ENCODE measurements at regions not wholly inside any gene's neighbourhood (a gene's known extent, or its start where the extent isn't known, plus 50 kb on each side); places are given as distances from the start of the nearest gene placed in this dataset.

DNA sequence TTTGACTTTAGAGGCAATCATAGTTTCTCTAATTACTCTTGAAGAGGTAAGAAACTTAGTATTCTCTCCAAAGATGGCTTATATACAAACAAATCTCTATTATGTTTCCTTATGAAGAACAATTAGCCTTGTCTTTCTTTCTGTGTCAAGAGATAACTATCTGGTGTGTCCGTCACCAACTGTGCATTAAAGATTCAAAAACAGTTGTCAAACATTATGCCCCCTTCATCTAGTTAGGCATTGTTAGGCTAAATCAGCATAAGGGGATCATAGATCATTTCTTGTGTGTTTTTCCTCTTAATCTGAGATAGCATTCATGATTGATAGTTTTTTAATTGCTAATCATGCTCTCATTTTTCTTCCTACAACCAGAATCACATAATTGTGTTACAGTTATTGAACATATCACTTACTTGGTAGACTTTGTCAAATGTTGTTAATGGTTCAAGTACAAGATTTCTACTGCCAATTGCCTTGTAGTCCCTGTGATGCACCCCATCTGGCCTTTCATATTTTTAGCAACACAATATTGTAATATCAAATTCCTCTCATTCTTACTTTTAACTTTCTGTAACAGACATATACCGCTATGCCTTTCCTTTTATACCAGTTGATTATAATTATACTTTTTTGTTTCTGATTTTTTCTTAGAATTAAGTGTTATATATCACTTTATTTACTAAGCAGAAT, 612.7 kb downstream of the SLITRK6 start:
- Histone ChIP-seq H3K27ac (no peak overlapping the region), H3K4me1 (ENCODE audit: insufficient read depth) (no peaks in the 10 kb centered on the region), H3K9me3 (no peaks in the 10 kb centered on the region), H3K27me3 (no peaks in the 10 kb centered on the region), H3K36me3 (no peaks in the 10 kb centered on the region), H3K4me3 (no peak overlapping the region)
- 72 to 76% (median 74%) methylated on average over 2 of the region's 2 CpGs for WGBS, 3 donors
- intact Hi-C loops (cut with DNase I): no loop called here
- TF ChIP-seq POLR2A (IDR thresholded peaks at IDR 0.05) (no peak), CTCF (IDR thresholded peaks at IDR 0.05) (no peak), EP300 (IDR thresholded peaks at IDR 0.05) (no peak)
- DNase-seq: no peak

DNA sequence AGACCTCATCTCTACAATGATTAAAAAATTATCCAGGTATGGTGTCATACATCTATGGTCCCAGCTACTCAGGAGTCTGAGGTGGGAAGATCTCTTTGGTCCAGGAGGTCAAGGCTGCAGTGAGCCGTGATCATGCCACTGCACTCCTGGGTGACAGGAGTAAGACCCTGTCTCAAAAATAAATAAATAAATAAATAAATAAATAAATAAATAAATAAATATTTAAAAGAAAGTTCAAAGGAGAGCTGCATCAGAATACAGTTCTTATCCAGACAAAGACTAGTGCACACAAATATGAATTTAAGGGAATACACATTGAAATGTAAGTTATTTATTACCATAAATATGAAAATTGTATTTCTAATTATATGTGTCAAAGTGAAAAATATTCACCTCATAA, 624.9 kb downstream of the SLITRK6 start:
- Histone ChIP-seq H3K27ac (no peak overlapping the region), H3K4me1 (ENCODE audit: insufficient read depth) (no peaks in the 10 kb centered on the region), H3K27me3 (no peaks in the 10 kb centered on the region), H3K4me3 (no peak overlapping the region), H3K9me3 (no peaks in the 10 kb centered on the region), H3K36me3 (no peaks in the 10 kb centered on the region)
- WGBS, 3 donors: 93 to 97% (median 94%) methylated on average over 1 of the region's 1 CpG
- intact Hi-C loops (cut with DNase I): no loop called here
- TF ChIP-seq CTCF (IDR thresholded peaks at IDR 0.05) (no peak), EP300 (IDR thresholded peaks at IDR 0.05) (no peak), POLR2A (IDR thresholded peaks at IDR 0.05) (no peak)
- no peak for DNase-seq

DNA sequence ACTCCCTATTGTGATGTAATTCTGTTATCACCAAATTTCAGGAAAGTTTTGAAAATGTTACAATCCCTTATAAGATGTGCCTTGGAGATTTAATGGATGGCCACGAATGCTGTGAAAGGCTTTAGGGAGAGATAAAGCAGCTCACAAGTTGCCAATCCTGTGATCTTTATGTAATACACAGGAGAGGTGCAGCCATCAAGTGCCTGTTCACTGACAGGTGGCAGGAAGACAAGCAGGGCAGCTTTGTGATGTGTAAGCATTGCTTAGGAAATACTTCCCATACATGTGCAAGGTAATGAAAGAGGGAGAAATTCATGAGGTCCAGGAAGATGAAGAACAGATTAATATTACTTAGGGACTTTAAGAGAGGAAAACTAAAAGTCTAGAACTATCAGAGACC, 628.8 kb downstream of the SLITRK6 start:
- H3K27me3 ChIP-seq: no peaks in the 10 kb centered on the region
- no peak for DNase-seq
- no peaks in the 10 kb centered on the region for H3K4me1 ChIP-seq (ENCODE audit: insufficient read depth)
- H3K4me3 ChIP-seq: no peak overlapping the region
- TF ChIP-seq POLR2A (IDR thresholded peaks at IDR 0.05) (no peak), CTCF (IDR thresholded peaks at IDR 0.05) (no peak), EP300 (IDR thresholded peaks at IDR 0.05) (no peak)
- WGBS, 3 donors: 12 to 27% (median 16%) methylated on average over 1 of the region's 1 CpG
- H3K36me3 ChIP-seq: no peaks in the 10 kb centered on the region
- no peak overlapping the region for H3K27ac ChIP-seq
- intact Hi-C loops (cut with DNase I): no loop called here
- no peaks in the 10 kb centered on the region for H3K9me3 ChIP-seq

DNA sequence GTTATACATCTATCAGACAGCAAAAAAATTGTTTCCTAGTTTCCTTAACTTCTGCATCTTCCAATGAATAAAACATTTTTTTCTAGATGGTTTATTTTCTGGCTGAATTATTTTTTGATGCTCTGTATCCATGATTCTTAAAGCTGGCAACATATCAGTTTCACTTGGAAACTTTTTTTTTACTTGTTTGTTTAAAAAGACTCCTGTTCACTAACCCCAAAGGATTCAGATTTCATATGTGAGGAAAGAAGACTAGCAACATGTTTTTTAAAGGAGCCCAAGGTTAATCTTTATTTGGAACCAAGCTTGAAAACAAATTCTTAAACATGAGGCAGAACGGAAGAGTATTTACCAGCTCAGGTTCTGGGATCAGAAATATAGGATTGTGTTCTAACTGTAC, 632.3 kb downstream of the SLITRK6 start:
- TF ChIP-seq POLR2A (IDR thresholded peaks at IDR 0.05): no peak
- no peak for TF ChIP-seq CTCF (IDR thresholded peaks at IDR 0.05)
- TF ChIP-seq EP300 (IDR thresholded peaks at IDR 0.05): no peak
- WGBS, 3 donors: 3 to 14% (median 8%) methylated on average over 1 of the region's 1 CpG
- H3K9me3 ChIP-seq: no peaks in the 10 kb centered on the region
- no peaks in the 10 kb centered on the region for H3K4me1 ChIP-seq (ENCODE audit: insufficient read depth)
- no peak for DNase-seq
- no peaks in the 10 kb centered on the region for H3K36me3 ChIP-seq
- intact Hi-C loops (cut with DNase I): no loop called here
- no peaks in the 10 kb centered on the region for H3K27me3 ChIP-seq
- no peak overlapping the region for H3K27ac ChIP-seq
- H3K4me3 ChIP-seq: no peak overlapping the region
